GM21390 (cell line): ENCODE measurements at regions not wholly inside any gene's neighbourhood (a gene's known extent, or its start where the extent isn't known, plus 50 kb on each side); places are given as distances from the start of the nearest gene placed in this dataset.

Source experiments
- ATAC-seq: cut with Tn5 transposase; IDR thresholded peaks from one replicate; pipeline ENCODE4 v1.9.1; 2021; ENCODE audit not compliant: unreplicated experiment

GRCh38 chr4:14513471-14513870 is 488.8 kb upstream of the CPEB2 start:
- ATAC-seq: no peak

GRCh38 chr4:14515556-14515955 is 486.7 kb upstream of the CPEB2 start:
- ATAC-seq: no peak

- no peak for ATAC-seq
Observed at GRCh38 chr4:14518136-14518535, 484.1 kb upstream of the CPEB2 start.

- no peak for ATAC-seq
Observed at GRCh38 chr4:14520171-14520570, 482.1 kb upstream of the CPEB2 start.

GRCh38 chr4:14524276-14524675 is 478.0 kb upstream of the CPEB2 start:
- ATAC-seq: no peak

GRCh38 chr4:14528918-14529317 is 473.4 kb upstream of the CPEB2 start:
- ATAC-seq: no peak

- no peak for ATAC-seq
Observed at GRCh38 chr4:14529653-14530052, 472.6 kb upstream of the CPEB2 start.

- ATAC-seq: no peak
Observed at GRCh38 chr4:14532436-14532835, 469.8 kb upstream of the CPEB2 start.

- ATAC-seq: no peak
Observed at GRCh38 chr4:14539246-14539645, 463.0 kb upstream of the CPEB2 start.

- ATAC-seq: no peak
Observed at GRCh38 chr4:14545163-14545562, 457.1 kb upstream of the CPEB2 start.

- ATAC-seq: no peak
Observed at GRCh38 chr4:14545807-14546206, 456.5 kb upstream of the CPEB2 start.

GRCh38 chr4:14552119-14552518 is 450.2 kb upstream of the CPEB2 start:
- ATAC-seq: no peak

GRCh38 chr4:14559646-14560045 is 442.6 kb upstream of the CPEB2 start:
- no peak for ATAC-seq

GRCh38 chr4:14560577-14560976 is 441.7 kb upstream of the CPEB2 start:
- no peak for ATAC-seq

GRCh38 chr4:14562901-14563300 is 439.4 kb upstream of the CPEB2 start:
- no peak for ATAC-seq

GRCh38 chr4:14564281-14564680 is 438.0 kb upstream of the CPEB2 start:
- no peak for ATAC-seq

GRCh38 chr4:14566518-14566917 is 435.8 kb upstream of the CPEB2 start:
- no peak for ATAC-seq

GRCh38 chr4:14568351-14568750 is 433.9 kb upstream of the CPEB2 start:
- ATAC-seq: no peak

GRCh38 chr4:14575289-14575688 is 427.0 kb upstream of the CPEB2 start:
- no peak for ATAC-seq

- no peak for ATAC-seq
Observed at GRCh38 chr4:14575919-14576318, 426.4 kb upstream of the CPEB2 start.

- no peak for ATAC-seq
Observed at GRCh38 chr4:14580061-14580460, 422.2 kb upstream of the CPEB2 start.

GRCh38 chr4:14581741-14582140 is 420.5 kb upstream of the CPEB2 start:
- ATAC-seq: no peak

- no peak for ATAC-seq
Observed at GRCh38 chr4:14582677-14583076, 419.6 kb upstream of the CPEB2 start.

- ATAC-seq: no peak
Observed at GRCh38 chr4:14583331-14583730, 418.9 kb upstream of the CPEB2 start.
